GM12878 (cell line): ENCODE measurements at regions not wholly inside any gene's neighbourhood (a gene's known extent, or its start where the extent isn't known, plus 50 kb on each side); places are given as distances from the start of the nearest gene placed in this dataset.

ENCODE experiments used
- ATAC-seq: fragments of 200-7000 bp; cut with Tn5 transposase; 3 replicates; pipeline ENCODE4 v1.9.1; 2020; ENCODE audit warnings: mild to moderate bottlenecking, moderate library complexity
- BruUV-seq: library from RNA; stranded (reverse); fragments of 400-500 nt; replicated peaks from 2 replicates; lab custom pipeline; 2021; lab: Mats Ljungman, UMichigan
- CTCF ChIA-PET: fragments of 300-600 bp; sonication (Branson Sonifier 250); formaldehyde crosslinking; extraction: SDS; loops from one replicate; lab custom pipeline; 2021; ENCODE audit warnings: inconsistent platforms; lab: Yijun Ruan, JAX
- POLR2A ChIA-PET: fragments of 350-600 bp; formaldehyde crosslinking; extraction: SDS; loops from one replicate; lab custom pipeline; 2021; ENCODE audit warnings: inconsistent platforms; lab: Charles Lee
- RAD21 ChIA-PET: fragments of 300-600 bp; sonication (Branson Sonifier 250); formaldehyde crosslinking; loops from one replicate; lab custom pipeline; 2023; ENCODE audit warnings: antibody characterized with exemption; ENCODE audit not compliant: unreplicated experiment; lab: Charles Lee
- SMC1A ChIA-PET: fragments of 300-600 bp; sonication (Branson Sonifier 250); formaldehyde crosslinking; loops from one replicate; lab custom pipeline; 2023; ENCODE audit not compliant: unreplicated experiment, uncharacterized antibody; lab: Charles Lee
- DNase-seq: peaks from one replicate; pipeline ENCODE4 v3.0.0-alpha.2; 2011; ENCODE audit warnings: low read depth, low spot score
- FAIRE-seq: peaks from 3 replicates; lab custom pipeline; 2011; peaks lifted over from hg19 to GRCh38; lab: Jason Lieb, UNC
- H2AFZ ChIP-seq: 2 replicates; pipeline ENCODE4 v1.6.0; 2011; ENCODE audit warnings: low read depth, low read length, control low read depth; ENCODE audit not compliant: control insufficient read depth
- H3K27ac ChIP-seq: 2 replicates; pipeline ENCODE4 v1.5.1; 2011; ENCODE audit warnings: control low read depth; ENCODE audit not compliant: control insufficient read depth, insufficient read depth
- H3K27me3 ChIP-seq, 2 experiments: replicated peaks in 1 of 2; 2 replicates each; pipeline versions ENCODE4 v1.6.0 to v1.6.1; 2011; ENCODE audit warnings: low read length in 1 of 2; ENCODE audit not compliant: control insufficient read depth in 2 of 2, insufficient read depth in 2 of 2
- H3K36me3 ChIP-seq, 2 experiments: 2 replicates each; pipeline ENCODE4 v1.5.1; 2011; ENCODE audit warnings: low read length in 1 of 2; ENCODE audit not compliant: control insufficient read depth in 2 of 2, insufficient read depth in 2 of 2
- H3K4me1 ChIP-seq: 2 replicates; pipeline ENCODE4 v1.6.1; 2011; ENCODE audit warnings: mild to moderate bottlenecking, low read length, moderate library complexity, mixed read lengths; ENCODE audit not compliant: control insufficient read depth, insufficient read depth
- H3K4me2 ChIP-seq: 2 replicates; pipeline ENCODE4 v1.6.0; 2011; ENCODE audit warnings: control low read depth; ENCODE audit not compliant: control insufficient read depth, insufficient read depth
- H3K4me3 ChIP-seq: fragments of 200-600 bp; sonication (generic); 2 replicates; pipeline ENCODE4 v1.5.1; 2016
- H3K79me2 ChIP-seq: 2 replicates; pipeline ENCODE4 v1.6.0; 2011; ENCODE audit warnings: low read length; ENCODE audit not compliant: control insufficient read depth, insufficient read depth
- H3K9ac ChIP-seq: 2 replicates; pipeline ENCODE4 v1.8.0; 2011; ENCODE audit warnings: low read length, control low read depth, mixed read lengths; ENCODE audit not compliant: control insufficient read depth, insufficient read depth
- H3K9me3 ChIP-seq: replicated peaks from 3 replicates; pipeline ENCODE4 v1.5.1; 2011; ENCODE audit warnings: mild to moderate bottlenecking, low read length; ENCODE audit not compliant: control insufficient read depth, insufficient read depth
- H4K20me1 ChIP-seq: 2 replicates; pipeline ENCODE4 v1.6.0; 2011; ENCODE audit not compliant: control insufficient read depth, insufficient read depth
- BCL11A ChIP-seq: IDR thresholded peaks from 2 replicates; pipeline ENCODE4 v1.6.1; 2011; ENCODE audit warnings: low read depth, low read length
- BCL3 ChIP-seq: IDR thresholded peaks from 2 replicates; pipeline ENCODE4 v1.6.1; 2011; ENCODE audit warnings: borderline replicate concordance, low read depth, mild to moderate bottlenecking, moderate library complexity, low read length; ENCODE audit not compliant: insufficient read depth, poor library complexity, severe bottlenecking
- CBX3 ChIP-seq: fragments of 200-600 bp; sonication (generic); IDR thresholded peaks from 2 replicates; pipeline ENCODE4 v1.6.1; 2016; ENCODE audit warnings: low read depth, borderline replicate concordance
- CUX1 ChIP-seq: IDR thresholded peaks from 2 replicates; pipeline ENCODE4 v1.6.1; 2012; ENCODE audit warnings: improper control_type of control experiment, low read depth, low read length; ENCODE audit not compliant: insufficient replicate concordance
- DPF2 ChIP-seq: fragments of 450-650 bp; IDR thresholded peaks from 2 replicates; pipeline ENCODE4 v1.6.1; 2017; ENCODE audit warnings: mild to moderate bottlenecking
- GABPA ChIP-seq: IDR thresholded peaks from 2 replicates; pipeline ENCODE4 v1.6.1; 2014; ENCODE audit warnings: antibody characterized with exemption, low read depth, mild to moderate bottlenecking, inconsistent platforms
- HDAC6 ChIP-seq: fragments of 200-600 bp; sonication (generic); IDR thresholded peaks from one replicate; pipeline ENCODE4 v1.8.0; 2017; ENCODE audit warnings: antibody characterized with exemption; ENCODE audit not compliant: unreplicated experiment
- PAX5 ChIP-seq: IDR thresholded peaks from 2 replicates; pipeline ENCODE4 v1.6.1; 2011; ENCODE audit warnings: low read depth, low read length, borderline replicate concordance
- POLR2AphosphoS2 ChIP-seq: IDR thresholded peaks from 2 replicates; pipeline ENCODE4 v1.6.1; 2011; ENCODE audit warnings: low read depth, mild to moderate bottlenecking, low read length, improper control_type of control experiment, moderate library complexity
- TCF3 ChIP-seq: IDR thresholded peaks from 2 replicates; pipeline ENCODE4 v1.6.1; 2012; ENCODE audit warnings: low read depth, mild to moderate bottlenecking, low read length, borderline replicate concordance; ENCODE audit not compliant: insufficient read depth
- WGBS: methylation state at CpG from one replicate; pipeline ENCODE4 v1.1.6; 2016; ENCODE audit warnings: low lambda C conversion rate; ENCODE audit not compliant: insufficient replicate concordance, insufficient coverage; ENCODE audit errors: missing lambda C conversion rate; 5-methylcytosine and 5-hydroxymethylcytosine counted together
- in situ Hi-C: fragments of 300-500 bp; cut with MboI; formaldehyde crosslinking; loops from 9 replicates; pipeline ENCODE4 v1.14.3; 2018; ENCODE audit warnings: mixed read lengths
- intact Hi-C: fragments of 100-400 bp; cut with micrococcal nuclease; formaldehyde crosslinking; loops from one replicate; pipeline ENCODE4 v1.14.2; 2022; ENCODE audit not compliant: unreplicated experiment
- TF ChIP-seq, protein P1 (sequence below): fragments of 450-650 bp; IDR thresholded peaks from 2 replicates; pipeline ENCODE4 v1.6.1; 2016; ENCODE audit warnings: mild to moderate bottlenecking

GRCh38 chr3:3619815-3620214 lies 179.4 kb upstream of the LRRN1 start:
- RAD21 ChIA-PET = interaction anchor here (1.2 kb wide), 1 partner anchor 379 kb away, joined by 3 read pairs; no protein-coding TSS in a partner anchor

More at GRCh38 chr3:3619815-3620214, 179.4 kb upstream of the LRRN1 start:
- Histone ChIP-seq H3K4me2 (no peak overlapping the region), H3K9ac (no peak overlapping the region), H3K27me3 (no peaks in the 10 kb centered on the region), H4K20me1 (no peaks in the 10 kb centered on the region), H3K4me3 (no peak overlapping the region), H3K27ac (no peak overlapping the region), H3K36me3 (no peaks in the 10 kb centered on the region), H2AFZ (no peak overlapping the region), H3K79me2 (no peaks in the 10 kb centered on the region), H3K9me3 (no peaks in the 10 kb centered on the region; the same call in 2 of the 3 replicates), H3K4me1 (no peaks in the 10 kb centered on the region)
- ATAC-seq (no peak), DNase-seq (no peak), FAIRE-seq (no peak)
- 17% methylated on average over 1 of the region's 1 CpG for WGBS
- POLR2A ChIA-PET = no interaction called here
- CTCF ChIA-PET = no interaction called here
- SMC1A ChIA-PET = no interaction called here
- in situ Hi-C loops (no loop called here), intact Hi-C loops (no loop called here)
- no peak for TF ChIP-seq GABPA
- TF ChIP-seq HDAC6 = no peak
- no peak for TF ChIP-seq DPF2
- TF ChIP-seq POLR2AphosphoS2 = no peak
- TF ChIP-seq, protein P1, sequence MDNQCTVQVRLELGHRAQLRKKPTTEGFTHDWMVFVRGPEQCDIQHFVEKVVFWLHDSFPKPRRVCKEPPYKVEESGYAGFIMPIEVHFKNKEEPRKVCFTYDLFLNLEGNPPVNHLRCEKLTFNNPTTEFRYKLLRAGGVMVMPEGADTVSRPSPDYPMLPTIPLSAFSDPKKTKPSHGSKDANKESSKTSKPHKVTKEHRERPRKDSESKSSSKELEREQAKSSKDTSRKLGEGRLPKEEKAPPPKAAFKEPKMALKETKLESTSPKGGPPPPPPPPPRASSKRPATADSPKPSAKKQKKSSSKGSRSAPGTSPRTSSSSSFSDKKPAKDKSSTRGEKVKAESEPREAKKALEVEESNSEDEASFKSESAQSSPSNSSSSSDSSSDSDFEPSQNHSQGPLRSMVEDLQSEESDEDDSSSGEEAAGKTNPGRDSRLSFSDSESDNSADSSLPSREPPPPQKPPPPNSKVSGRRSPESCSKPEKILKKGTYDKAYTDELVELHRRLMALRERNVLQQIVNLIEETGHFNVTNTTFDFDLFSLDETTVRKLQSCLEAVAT = no peak
- TF ChIP-seq BCL3 = no peak
- no peak for TF ChIP-seq TCF3
- TF ChIP-seq CBX3 = no peak
- no peak for TF ChIP-seq CUX1
- no peak for TF ChIP-seq PAX5
- TF ChIP-seq BCL11A = no peak
- no TSS peak for BruUV-seq
